ENCODE measurements at regions not wholly inside any gene's neighbourhood (a gene's known extent, or its start where the extent isn't known, plus 50 kb on each side); places are given as distances from the start of the nearest gene placed in this dataset.
"Not testable (repeated sequence)": the region's sequence is repeated elsewhere in the genome, so short reads cannot be mapped to it uniquely, and the experiment has no call there.

DNA sequence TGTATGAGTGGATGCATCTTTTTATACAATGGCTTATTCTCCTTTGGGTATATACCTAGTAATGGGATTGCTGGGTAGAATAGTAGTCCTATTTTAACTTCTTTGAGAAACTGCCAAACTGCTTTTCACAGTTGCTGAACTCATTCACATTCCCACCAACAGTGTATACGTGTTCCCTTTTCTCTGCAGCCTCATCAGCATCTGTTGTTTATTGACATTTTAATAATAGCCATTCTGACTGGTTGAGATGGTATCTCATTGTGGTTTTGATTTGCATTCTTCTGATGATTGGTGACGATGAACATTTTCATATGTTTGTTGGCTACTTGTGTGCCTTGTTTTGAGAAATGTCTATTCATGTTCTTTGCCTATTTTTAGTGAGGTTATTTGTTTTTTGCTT, 687.0 kb upstream of the EPHA5 start:
- peak; percentile 80 for DNase-seq

DNA sequence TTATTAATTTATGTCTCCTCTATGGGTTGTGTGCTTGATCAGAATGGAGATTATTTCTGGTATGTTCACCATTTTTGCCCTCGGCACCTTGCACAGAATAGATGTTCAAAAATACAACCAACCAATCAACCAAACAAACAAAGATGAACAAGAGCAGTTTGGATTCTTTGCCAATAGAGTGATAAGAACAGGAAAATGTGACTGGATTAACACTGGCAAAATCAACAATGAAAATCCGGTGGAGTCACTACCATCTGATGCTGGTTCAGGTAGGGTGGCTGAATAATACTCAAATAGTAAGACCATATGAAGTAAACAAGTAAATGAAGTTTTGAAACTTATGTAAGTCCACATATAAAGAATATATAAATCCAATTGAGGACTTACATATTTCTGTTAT, 685.0 kb upstream of the EPHA5 start:
- no peak for DNase-seq

- peak; percentile 68 for DNase-seq
Observed at GRCh38 chr4:66351761-66352160, 681.5 kb upstream of the EPHA5 start.

DNA sequence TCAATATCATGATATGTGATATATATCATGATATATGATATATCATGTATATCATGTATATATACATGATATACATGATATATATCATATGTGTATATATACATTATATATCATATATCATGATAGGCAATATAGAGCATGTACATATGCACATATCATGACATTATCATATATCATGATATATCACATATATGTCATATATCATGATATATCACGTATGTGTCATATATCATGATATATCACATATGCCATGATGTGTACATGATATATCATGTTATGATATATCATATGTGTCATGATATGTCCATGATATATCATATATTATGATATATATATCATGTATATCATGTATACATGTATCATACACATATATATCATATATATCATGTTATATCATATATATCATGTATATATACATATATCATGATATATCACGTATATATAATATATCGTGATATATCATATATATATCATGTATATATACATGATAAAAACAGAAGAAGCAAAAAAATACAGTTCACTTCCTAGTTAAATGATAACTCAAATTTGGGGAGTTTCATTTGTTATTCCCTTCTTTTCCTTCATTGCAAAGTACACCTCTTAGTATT, 670.1 kb upstream of the EPHA5 start:
- no peak for DNase-seq

DNA sequence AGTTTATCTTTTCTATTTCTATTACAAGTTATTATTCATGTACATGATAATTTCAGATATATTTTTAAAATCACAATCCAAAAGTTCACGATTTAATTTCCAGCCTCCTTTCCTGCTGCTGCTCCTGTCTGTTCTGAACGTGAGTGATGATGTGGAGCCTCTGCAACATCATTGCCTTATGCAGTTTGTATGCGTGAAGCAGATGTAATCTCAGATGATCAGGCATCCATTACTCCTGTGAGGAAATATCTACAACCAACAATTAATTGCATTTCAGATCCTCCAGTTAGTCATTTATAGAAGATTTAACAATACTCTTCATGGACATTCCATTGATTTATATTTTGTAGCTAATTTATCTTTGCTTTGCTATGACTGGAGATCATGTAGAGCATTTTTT, 668.7 kb upstream of the EPHA5 start:
- no peak for DNase-seq

GRCh38 chr4:66331761-66332160, 661.5 kb upstream of the EPHA5 start:
- peak; percentile 57 for DNase-seq

DNA sequence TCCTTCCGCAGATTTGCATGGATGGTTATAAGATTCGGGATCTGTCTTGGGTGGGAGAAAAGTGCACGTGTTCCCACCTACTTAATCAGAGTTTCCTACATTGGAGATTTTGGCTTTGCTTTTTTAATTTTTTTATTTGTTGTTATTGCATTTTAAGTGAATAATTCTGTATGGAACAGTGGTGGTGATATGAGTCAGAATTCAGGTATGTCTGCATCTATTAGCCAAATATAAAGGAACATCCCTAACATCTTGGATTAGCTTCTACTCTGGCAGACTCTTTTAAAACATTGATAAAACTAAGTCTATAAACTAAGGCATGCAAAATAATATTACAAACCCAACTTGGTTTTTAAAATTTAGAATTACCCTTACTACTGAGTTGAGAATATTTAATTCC, 659.8 kb upstream of the EPHA5 start:
- peak; percentile 55 for DNase-seq

DNA sequence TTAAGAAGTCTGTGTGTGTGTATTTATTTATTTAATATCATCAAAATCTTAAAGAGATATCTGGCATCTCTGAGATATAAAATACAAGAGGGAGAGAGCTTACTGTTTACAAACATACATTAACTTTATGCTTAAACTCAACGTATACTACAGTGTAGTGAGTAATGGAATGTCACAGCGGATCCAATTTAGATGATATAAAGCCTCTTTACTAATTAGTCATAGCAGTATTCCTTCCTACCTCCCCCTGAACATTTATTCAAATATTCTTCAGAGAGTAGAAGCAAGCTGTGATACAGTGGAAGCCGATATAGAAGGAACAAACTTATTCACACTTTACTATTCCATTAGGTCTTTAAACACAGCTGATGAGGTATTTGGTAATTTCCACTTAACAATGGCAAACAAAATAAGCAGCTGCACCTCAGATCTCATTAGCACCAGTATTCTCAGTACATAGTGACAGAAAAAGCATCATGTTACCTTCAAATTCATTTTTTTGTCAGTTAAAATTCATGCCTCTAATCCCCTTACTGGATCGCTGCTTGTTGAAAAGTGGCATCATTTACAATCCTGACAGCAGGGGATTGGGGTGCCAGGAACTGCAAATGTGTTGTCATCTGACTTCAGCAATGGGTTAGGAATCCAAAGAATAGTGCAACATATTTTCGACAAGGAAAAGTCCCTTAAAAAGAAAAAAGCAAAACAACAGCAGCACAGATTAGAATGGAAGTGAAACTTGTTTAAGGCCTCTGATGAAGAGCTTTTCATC, 658.7 kb upstream of the EPHA5 start:
- peak; percentile 13 for DNase-seq

- no peak for DNase-seq
Observed at GRCh38 chr4:66307641-66308438, 637.6 kb upstream of the EPHA5 start.

DNA sequence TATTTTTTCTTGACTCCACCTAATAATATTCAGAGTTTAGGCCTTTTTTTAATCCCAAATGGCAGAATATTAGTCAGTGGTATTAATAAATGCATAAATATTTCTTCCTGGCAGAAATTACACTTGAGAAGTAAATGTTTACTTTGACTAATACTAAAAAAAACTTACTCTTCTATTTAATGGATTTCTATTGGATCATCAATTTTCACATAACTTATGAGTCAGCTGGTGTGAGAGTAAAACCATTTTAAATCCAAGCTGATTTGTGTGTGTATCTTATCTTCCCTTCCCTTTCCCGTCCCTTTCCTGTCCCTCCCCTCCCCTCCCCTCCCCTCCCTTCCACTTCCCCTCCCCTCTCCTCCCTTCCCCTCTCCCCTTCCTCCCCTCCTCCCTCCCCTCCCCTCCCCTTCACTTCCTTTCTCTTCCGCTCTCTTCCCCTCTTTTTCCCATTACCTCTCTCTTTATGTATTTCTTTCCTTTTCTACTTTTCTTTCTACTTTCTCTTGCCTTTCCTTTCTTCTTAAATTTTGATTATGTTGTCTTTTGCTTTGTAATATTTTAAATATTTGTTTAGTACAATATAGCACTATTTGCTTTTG, 630.1 kb upstream of the EPHA5 start:
- DNase-seq, result peak; percentile 54

DNA sequence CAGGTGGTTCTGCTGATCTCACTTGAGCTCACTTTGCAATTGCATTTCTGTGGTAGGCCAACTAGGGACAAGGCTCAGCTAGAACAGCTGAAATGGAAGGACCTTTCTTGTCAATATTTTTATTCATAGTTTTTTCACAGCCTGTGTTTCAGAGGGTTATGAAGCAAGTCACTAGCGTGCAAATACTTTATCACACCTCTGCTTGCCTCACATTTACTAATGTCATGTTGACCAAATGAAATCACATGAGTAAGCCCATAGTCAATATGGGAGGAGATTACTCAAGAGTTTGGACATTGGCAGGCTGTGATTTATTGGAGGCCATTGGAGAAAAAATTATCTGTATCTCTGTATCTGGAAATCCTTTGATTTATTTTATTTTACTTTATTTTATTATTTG, 628.3 kb upstream of the EPHA5 start:
- DNase-seq, result no peak

DNA sequence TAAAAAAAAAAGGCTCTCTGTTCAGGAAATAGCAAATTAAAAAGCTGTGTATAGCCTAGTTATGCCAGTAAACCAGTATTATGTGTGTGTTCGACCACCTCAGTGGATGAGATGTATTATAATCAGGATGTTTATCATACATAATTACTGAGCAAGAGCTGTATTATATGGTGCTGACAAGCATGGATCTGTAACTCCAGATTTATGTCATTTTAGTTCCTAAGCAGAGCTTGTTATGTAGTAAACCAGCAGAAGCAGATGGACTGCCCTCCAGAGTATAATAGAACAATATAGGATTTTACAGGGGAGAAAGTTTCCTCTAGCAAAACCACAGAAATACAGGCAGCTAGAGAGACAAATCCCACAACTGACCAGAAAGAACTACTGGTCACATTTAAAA, 627.4 kb upstream of the EPHA5 start:
- no peak for DNase-seq

DNA sequence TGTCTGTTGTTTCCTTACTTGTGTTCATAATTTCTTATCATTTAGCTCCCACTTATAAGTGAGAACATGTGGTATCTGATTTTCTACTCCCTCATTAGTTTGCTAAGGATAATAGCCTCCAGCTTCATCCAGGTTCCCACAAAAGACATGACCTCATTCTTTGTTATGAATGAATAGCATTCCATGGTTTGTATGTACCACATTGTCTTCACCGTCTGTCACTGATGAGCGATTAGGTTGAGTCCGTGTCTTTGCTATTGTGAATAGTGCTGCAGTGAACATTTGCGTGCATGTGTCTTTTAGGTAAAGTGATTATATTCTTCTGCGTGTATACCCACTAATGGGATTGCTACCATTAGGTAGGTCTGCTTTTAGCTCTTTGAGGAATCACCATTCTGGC, 624.3 kb upstream of the EPHA5 start:
- peak; percentile 63 for DNase-seq

- DNase-seq, result no peak
Observed at GRCh38 chr4:66284991-66285451, 614.7 kb upstream of the EPHA5 start.

DNA sequence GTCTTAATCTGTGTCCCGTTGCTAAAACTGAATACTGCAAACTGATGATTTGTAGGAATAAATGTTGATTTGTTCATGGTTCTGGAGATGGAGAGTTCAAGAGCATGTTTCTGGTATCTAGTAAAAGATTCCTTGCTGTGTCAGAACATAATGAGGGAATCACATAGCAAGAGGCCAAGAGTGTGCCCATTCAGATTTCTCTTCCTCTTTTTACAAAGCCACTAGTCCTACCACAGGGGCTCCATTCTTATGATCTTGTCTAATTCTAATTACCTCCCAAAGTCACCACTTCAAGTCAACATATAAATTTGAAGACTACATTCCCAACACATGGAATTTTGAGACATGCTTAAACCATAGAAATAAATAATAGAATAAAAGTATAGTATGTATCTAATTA, 608.8 kb upstream of the EPHA5 start:
- DNase-seq, result no peak

- no peak for DNase-seq
Observed at GRCh38 chr4:66275411-66276038, 605.2 kb upstream of the EPHA5 start.

DNA sequence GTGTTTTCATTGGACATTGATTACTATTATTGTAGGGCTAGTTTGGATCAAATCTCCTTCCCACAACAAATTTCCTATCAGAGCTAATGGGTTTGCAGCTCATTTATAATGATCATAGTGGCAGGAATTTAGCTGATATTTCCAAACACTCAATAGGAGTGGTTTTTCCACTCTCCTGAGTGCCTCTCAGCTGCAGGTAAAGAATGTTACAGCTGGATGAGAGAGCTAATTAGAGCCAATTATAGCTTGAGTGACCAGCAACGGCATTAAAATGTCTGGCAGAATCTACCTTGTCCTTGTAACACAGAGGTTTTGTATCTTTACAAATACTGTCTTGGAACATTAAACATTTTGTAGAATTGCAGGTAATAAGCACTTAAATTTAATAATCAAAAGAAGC, 602.8 kb upstream of the EPHA5 start:
- no peak for DNase-seq

DNA sequence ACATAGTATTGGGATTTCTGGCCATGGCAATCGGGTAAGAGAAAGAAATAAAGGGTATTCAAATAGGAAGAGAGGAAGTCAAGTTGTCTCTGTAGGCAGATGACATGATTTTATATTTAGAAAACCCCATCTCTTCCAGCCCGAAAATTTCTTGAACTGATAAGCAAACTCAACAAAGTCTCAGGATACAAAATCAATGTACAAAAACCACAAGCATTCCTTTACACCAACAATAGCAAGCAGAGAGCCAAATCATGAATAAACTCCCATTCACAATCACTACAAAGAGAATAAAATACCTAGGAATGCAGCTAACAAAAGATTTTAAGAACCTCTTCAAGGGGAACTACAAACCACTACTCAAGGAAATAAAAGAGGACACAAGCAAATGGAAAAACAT, 600.1 kb upstream of the EPHA5 start:
- not testable (repeated sequence) for DNase-seq

DNA sequence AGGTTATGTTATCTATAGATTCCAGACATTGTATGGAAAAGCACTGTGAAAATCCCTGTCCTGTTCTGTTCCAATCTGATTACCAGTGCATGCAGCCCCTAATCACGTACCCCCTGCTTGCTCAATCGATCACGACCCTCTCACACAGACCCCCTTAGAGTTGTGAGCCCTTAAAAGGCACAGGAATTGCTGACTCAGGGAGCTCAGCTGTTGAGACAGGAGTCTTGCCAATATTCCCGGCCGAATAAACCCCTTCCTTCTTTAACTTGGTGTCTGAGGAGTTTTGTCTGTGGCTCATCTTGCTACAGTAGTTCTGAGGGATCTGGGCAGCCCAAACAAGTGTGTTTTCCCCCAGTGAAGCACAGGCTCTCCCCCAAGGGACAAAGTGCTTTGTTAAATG, 596.3 kb upstream of the EPHA5 start:
- DNase-seq, result not testable (repeated sequence)

GRCh38 chr4:66266035-66266434, 595.7 kb upstream of the EPHA5 start:
- DNase-seq, result no peak

DNA sequence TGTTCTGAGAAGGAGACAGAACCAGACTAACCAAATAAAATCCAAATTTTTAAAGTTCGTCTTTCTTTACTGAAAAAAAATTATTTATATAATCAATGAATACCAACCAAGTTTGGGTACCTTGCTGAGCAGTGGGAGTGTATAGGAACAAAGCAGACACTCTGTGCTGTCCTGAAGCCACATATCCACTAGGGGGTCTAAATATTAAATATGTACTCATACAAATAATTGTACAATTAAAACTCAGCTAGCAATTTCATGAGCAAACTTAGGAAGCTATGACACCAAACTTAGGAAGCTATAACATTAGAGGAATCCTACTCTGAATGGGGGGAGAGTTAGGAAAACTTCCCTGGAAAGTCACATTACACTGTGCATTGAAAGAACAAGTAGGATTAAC, 582.0 kb upstream of the EPHA5 start:
- DNase-seq, result peak; percentile 27

GRCh38 chr4:66246643-66247042, 576.4 kb upstream of the EPHA5 start:
- DNase-seq, result no peak

DNA sequence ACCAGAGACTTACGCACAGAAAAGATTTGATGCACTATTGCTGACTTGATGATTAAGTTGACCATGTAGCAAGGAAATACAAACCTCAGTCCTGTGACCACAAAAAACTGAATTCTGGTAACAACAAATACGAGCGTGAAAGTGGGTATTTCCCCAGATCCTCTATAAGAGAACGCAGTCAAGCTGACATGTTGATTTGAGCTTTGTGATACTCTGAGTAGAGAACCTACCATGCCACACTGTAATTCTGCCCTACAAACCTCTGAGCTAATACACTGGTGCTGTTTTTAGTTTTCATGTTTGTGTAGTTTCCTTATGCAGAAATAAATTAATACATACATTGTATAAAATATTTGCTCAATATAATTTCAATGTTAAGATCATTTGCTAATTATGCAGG, 565.6 kb upstream of the EPHA5 start:
- no peak for DNase-seq

All from fibroblast of skin of back (primary cell).